ENCODE measurements at regions not wholly inside any gene's neighbourhood (a gene's known extent, or its start where the extent isn't known, plus 50 kb on each side); places are given as distances from the start of the nearest gene placed in this dataset.

DNA sequence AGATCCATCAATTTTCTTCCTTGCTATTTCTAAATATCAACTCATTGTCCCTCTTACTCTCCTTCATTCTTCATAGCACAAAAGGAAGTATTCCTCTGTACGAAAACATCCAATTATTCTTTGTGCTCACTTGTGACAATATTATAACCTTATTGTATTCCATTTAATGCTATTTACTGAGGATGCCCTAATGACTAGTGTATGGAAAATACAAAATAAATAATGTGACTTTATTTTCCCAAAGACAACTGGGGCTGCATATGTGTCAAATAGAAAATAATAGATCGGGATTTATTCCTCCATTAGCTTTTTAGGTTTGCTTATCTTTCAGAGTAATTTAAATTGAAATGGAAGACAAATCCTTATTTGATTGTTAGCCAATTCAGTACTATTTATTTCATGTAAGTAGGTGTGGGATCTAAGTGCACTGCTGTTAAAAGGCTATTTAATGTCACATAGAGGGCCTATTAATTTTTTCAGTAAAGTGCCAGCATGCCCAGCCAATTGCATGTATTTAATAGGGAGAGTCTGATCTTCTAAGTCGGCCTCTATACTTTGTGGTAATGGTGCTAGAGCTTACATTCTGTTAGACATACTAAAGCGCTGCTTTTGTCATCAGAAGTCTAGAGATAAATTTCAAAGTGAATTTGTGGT lies 329.8 kb downstream of the MCTP2 start:
- TF ChIP-seq, protein P1, sequence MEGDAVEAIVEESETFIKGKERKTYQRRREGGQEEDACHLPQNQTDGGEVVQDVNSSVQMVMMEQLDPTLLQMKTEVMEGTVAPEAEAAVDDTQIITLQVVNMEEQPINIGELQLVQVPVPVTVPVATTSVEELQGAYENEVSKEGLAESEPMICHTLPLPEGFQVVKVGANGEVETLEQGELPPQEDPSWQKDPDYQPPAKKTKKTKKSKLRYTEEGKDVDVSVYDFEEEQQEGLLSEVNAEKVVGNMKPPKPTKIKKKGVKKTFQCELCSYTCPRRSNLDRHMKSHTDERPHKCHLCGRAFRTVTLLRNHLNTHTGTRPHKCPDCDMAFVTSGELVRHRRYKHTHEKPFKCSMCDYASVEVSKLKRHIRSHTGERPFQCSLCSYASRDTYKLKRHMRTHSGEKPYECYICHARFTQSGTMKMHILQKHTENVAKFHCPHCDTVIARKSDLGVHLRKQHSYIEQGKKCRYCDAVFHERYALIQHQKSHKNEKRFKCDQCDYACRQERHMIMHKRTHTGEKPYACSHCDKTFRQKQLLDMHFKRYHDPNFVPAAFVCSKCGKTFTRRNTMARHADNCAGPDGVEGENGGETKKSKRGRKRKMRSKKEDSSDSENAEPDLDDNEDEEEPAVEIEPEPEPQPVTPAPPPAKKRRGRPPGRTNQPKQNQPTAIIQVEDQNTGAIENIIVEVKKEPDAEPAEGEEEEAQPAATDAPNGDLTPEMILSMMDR (IDR thresholded peaks at IDR 0.05): no peak

DNA sequence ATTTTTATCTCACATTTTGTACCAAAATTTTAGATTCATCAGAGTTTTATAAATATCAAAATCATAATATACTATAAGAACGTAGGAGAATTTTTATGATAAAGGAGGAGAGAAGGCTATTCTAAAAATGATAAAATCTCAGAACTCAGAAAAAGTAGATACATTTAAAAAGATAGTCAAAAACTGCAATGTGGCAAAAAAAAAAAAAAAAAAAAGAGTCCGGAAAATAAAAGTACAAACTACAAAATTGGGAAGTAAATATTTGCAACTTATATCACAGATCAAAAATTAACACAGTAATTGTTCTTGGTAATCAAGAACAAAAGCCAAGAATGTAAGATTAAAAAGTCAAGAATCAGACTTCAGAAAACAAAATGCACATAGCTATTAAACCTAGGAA lies 332.1 kb downstream of the MCTP2 start:
- TF ChIP-seq, protein P1 (IDR thresholded peaks at IDR 0.05): no peak

DNA sequence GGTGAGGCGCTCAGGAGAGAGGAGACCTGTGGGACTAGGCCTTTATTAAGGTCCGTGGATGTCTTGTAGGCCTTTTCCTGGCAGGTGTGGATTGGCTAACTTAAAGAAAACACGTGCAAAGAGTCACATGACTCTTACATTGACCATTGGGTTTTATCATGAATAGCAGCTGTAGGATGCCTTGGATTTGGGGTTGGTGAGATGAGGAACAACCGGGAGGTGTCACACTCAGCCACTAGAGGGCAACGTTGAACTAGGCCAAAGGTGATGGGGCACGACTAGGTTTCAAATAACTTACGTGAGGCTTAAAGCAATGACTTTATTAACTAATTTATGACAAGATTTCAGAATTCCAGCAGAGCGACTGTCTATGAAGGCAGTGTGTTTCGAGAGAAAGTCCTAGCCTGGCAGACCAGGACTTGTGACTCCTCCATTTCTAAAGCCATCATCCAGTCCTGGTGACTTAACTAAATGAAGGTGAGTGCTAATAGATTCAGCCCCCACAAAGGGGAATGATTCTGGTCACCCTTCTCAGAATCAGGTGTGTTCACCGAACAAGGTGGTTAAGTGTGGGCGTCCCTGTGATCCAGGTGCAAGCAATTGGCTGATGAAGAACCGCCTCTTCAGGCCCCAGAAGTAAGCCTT lies 345.6 kb downstream of the MCTP2 start:
- TF ChIP-seq, protein P1 (IDR thresholded peaks at IDR 0.05): peak; percentile 89

DNA sequence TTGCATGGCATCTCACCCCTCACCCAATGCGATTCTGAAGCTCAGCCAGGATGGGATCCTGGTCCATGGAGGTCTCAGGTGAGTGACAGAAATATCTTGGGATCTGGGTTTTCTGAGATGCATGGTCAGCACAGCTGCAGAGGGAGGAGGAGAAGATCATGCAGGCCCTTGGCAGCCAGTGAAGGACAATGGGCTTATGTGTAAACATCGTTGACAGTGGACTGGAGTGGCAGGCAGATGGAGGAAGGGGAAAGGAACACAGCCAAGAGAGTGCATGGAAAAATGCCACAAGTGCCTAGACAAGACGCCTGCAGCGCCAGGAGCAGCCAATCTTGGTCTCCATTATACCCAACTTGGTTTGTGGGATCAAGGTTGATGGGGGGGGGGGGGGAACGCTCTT lies 347.9 kb downstream of the MCTP2 start:
- TF ChIP-seq, protein P1 (IDR thresholded peaks at IDR 0.05): no peak

DNA sequence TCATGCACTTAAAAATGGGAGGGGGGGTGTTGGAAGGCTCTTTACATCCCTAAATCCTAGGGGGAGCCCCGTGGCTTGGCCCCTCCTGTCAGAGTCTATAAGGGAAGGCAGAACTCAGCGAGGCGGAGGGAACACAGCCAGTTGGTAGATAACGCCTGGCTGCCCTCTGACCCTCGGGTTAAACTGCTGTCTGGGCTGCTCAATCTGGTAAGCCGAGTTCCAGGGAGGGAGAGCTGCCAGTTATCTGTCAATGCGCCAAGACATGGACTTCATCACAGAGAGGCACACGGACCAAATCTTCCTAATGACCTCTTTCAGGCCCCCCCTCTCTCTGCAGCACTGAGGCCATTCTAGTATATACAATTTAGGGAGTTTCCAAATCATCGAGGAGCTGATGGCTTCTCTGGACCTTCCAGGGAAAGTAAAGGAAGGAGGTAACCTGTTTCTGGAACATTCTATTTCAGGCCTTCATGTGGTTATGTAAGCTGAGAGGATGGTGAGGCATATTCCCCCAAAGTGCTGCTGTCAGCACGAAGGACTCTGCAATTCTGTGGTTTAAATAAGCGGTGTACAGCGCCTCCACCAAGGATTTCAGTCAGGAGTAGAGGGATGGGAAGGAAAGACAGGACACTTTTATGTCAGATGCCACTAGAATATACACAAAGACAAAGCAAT lies 349.0 kb downstream of the MCTP2 start:
- TF ChIP-seq, protein P1 (IDR thresholded peaks at IDR 0.05): no peak

DNA sequence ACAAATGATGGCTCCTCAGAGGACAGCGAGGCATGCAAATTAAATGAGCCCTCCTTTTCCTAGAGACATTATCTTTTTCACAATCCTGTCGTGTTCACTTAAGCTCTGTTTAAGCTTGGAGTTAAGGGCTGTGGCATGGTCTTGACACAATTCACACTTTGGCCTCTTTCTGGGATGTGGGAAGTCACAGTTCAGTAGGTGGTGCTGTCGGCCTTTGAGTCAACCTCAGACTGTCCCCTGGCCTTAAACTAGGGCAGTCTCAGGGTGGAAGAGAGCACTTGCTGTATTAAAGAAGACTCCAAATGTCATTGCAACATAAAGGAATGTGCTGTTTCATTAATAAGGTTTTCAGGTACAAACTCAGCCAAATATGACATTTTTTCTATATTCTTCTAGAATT lies 351.0 kb downstream of the MCTP2 start:
- TF ChIP-seq, protein P1 (IDR thresholded peaks at IDR 0.05): peak; percentile 32; the same call in 1 of the 2 replicates

DNA sequence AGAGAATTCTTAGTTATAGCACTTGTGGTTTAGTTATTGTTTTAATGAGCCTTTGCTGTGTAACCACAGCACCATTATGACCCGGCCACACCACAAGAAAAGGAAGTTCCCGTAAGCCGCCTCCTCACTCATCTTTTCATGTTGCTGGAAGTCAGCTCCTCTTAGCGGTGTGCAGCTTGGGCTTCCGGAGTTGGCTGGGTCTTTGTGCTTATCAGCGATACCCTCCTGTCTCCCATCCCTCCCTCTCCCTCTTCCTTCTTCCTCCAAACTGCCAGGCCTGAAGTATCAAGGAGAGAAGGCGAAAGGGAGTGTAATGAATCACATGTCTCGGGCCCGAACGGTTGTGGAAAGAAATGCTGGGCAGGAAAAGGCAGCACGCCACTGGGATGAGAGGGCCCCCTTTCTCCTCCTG lies 353.5 kb downstream of the MCTP2 start:
- TF ChIP-seq, protein P1 (IDR thresholded peaks at IDR 0.05): no peak
